Astrocyte of the cerebellum (primary cell): ENCODE measurements at regions not wholly inside any gene's neighbourhood (a gene's known extent, or its start where the extent isn't known, plus 50 kb on each side); places are given as distances from the start of the nearest gene placed in this dataset.

Experiments used
- DNase-seq: peaks from one replicate; pipeline ENCODE4 v3.0.0-alpha.2; 2011; ENCODE audit warnings: low read depth
- H3K4me3 ChIP-seq: 2 replicates; pipeline ENCODE4 v1.5.1; 2011; ENCODE audit warnings: mild to moderate bottlenecking, low read depth, low read length, moderate library complexity
- CTCF ChIP-seq: IDR thresholded peaks from 2 replicates; pipeline ENCODE4 v1.5.1; 2012; ENCODE audit warnings: low read length, low read depth, moderate library complexity, mild to moderate bottlenecking; ENCODE audit errors: missing control alignments
- in situ Hi-C: cut with HindIII; loops from 2 replicates; pipeline ENCODE4 v1.10.0; 2017; ENCODE audit warnings: low sequenced_read_pairs

GRCh38 chr2:54402350-54402749 is 53.8 kb upstream of the SPTBN1 start:
- no peak for TF ChIP-seq CTCF
- no peak overlapping the region for H3K4me3 ChIP-seq
- in situ Hi-C loops, result no loop called here
- DNase-seq, result no peak

DNA sequence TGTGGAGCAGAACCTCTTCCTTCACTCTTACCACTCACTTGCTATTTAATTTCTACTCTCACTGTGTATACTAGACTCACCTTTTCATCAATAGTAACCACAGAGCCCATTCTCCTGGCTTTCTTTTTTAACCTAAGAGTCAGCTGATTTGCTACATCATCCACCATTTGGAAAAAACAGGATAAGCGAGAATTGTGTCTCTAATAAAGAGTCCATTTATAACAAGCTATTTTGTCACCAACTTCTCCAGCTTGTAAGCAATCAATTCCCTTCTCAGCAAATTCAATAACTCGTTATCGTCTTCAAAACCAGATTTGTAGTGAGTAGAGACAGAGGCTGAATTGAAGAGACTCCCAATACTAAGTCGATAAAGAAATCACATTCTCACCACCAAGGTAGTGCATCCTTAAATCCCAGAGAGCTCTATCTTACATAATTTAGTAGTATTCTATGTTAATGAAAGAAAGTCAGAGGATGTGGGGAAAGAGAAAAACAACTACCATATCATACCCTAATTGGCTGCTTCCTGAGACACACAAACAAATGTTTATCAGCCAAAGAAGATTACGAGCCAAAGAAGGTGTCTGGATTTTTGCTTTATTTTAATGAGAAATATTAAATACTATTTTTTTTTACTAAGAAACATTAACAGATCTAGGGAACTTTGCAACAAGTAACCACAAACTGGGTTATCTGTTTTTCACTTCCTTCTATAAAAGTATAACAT is 52.5 kb upstream of the SPTBN1 start:
- H3K4me3 ChIP-seq, result no peak overlapping the region
- TF ChIP-seq CTCF, result no peak
- in situ Hi-C loops, result no loop called here
- no peak for DNase-seq

DNA sequence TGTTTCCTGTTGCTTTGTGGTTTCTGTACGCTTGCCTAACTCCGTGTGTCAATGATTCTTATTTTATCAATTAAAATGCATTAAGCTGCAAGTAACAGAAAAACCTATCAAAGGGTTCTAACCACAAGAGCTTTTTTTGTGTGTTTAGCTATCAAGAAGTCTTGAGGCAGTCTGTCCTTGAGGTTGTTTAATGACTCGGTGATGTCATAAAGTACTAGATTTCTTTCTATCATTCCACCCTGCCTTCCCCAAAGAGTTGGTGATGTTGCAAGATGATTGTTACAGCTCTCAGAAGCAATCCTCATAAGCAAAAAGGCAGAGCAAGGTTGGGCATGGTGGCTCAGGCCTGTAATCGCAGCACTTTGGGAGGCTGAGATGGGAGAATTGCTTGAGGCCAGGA is 51.9 kb upstream of the SPTBN1 start:
- TF ChIP-seq CTCF, result no peak
- no peak overlapping the region for H3K4me3 ChIP-seq
- in situ Hi-C loops, result no loop called here
- no peak for DNase-seq

GRCh38 chr2:54406031-54406430 is 50.1 kb upstream of the SPTBN1 start:
- TF ChIP-seq CTCF, result no peak
- in situ Hi-C loops, result no loop called here
- H3K4me3 ChIP-seq, result no peak overlapping the region
- no peak for DNase-seq
